ACHN (cell line): ENCODE measurements at regions not wholly inside any gene's neighbourhood (a gene's known extent, or its start where the extent isn't known, plus 50 kb on each side); places are given as distances from the start of the nearest gene placed in this dataset.
"Not testable (repeated sequence)": the region's sequence is repeated elsewhere in the genome, so short reads cannot be mapped to it uniquely, and the experiment has no call there.

Experiments used
- DNase-seq: peaks from one replicate; pipeline ENCODE4 v3.0.0-alpha.2; 2015
- in situ Hi-C: cut with HindIII; loops from 2 replicates; pipeline ENCODE4 v1.10.0; 2017; ENCODE audit warnings: low sequenced_read_pairs, low pct_ligation_motif_present, low pct_unique_long_range_greater_than_20kb

DNA sequence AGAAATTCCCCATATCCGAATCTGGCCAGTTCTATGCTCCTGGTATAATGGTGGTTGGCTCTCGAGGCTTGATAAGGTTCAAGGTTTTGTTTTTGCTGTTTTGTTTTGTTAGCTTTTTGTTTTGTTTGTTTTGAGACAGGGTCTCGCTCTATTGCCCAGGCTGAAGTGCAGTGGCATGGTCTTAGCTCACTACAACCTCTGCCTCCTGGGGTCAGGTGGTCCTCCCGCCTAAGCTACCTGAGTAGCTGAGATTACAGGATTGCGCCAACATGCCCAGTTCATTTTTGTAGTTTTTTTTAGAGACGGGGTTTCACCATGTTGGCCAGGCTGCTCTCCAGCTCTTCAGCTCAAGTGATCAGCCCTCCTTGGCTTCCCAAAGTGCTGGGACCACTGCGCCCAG is 109.1 kb upstream of the ERRFI1 start:
- in situ Hi-C loops = no loop called here

GRCh38 chr1:8134546-8135235 is 108.6 kb upstream of the ERRFI1 start:
- in situ Hi-C loops = no loop called here
- DNase-seq = no peak

More for the DNA sequence above, 109.1 kb upstream of the ERRFI1 start:
- no peak for DNase-seq

GRCh38 chr1:8133657-8134430 is 107.7 kb upstream of the ERRFI1 start:
- no peak for DNase-seq

DNA sequence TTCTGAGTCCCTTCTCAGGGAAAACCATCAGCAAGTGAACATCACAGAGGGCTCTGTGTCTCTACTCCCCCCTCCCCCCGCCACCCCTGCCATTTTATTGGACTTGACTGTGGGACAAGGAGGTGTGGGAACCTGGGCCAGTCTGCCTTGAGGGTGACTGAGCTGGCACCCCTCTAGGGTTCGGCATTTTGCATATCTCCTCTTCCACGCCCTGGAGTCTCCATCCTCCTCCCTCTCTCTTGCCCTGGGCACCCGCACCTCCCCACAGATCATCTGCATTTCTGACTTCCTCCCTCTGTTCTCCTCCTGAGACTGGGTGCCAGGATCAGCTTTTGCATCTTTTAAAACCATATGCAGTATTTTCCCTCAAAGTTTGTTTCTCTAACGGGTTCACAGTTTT is 107.1 kb upstream of the ERRFI1 start:
- in situ Hi-C loops = no loop called here
- DNase-seq = no peak

More at GRCh38 chr1:8133657-8134430, 107.7 kb upstream of the ERRFI1 start:
- in situ Hi-C loops = no loop called here

DNA sequence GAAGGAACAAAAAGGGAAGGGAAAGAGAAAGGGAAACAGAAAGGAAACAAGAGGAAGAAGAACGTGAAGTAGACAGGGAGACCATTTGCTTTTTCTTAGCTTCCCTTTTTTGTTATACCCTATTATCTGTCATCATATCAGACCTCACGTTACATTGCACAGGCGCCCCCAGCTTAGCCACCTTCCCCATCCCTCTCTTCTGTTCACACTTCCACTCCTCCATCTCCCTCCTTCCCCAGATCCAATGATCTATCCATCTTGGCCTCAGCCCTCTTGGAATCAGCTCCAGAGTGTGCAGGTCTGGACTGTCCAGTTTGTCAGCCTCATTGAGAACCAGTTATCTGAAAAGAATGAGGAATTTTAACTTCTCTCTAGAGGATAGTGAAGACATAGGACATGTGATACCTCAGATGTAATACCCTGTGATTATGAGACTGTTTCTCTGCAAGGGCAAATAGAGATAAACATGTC is 101.1 kb upstream of the ERRFI1 start:
- no peak for DNase-seq
- in situ Hi-C loops = no loop called here

- DNase-seq = no peak
- in situ Hi-C loops = no loop called here
Measured at GRCh38 chr1:8122477-8123407, 96.6 kb upstream of the ERRFI1 start.

GRCh38 chr1:8122160-8122476 is 96.0 kb upstream of the ERRFI1 start:
- DNase-seq = no peak
- in situ Hi-C loops = no loop called here

DNA sequence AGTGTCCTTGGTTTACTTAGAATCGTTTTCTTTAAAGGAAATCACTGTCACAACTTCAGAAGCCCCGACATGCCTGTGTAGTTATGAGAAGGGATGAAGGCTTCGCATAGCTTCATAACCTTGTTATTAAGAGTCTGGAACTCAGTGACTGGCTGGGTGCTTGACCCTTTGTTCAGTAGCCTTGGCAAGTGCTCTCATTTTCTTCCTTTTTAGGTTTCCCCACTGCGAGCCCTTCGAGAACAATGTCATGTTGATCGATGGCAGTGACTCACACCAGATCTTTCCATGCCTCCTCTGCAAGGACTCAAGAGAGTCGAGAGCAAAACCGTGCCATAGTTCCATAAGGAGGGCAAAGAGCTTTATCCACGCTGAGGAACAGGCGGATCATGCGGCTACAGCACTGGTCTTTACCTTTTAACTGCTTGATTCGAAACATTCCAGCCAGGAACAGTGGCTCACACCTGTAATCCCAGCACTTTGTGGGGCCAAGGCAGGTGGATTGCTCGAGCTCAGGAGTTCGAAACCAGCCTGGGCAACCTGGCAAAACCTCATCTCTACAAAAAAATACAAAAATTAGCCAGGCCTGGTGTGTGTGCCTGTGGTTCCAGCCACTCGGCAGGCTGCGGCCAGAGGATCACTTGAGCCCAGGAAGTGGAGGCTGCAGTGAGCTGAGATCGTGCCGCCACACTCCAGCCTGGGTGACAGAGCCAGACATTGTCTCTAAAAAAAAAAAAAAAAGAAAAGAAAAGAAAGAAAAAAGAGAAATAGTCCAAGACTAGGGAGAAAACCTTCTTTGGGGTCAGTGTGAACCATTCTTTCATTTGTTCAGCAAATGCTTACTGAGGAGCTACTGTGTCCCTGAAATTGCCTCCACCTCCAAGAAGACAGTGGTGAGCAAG is 95.4 kb upstream of the ERRFI1 start:
- no peak for DNase-seq
- in situ Hi-C loops = no loop called here

- DNase-seq = no peak
- in situ Hi-C loops = no loop called here
Measured at GRCh38 chr1:8120693-8121260, 94.7 kb upstream of the ERRFI1 start.

- in situ Hi-C loops, DNase-seq: not testable (repeated sequence)
Measured at GRCh38 chr1:8118736-8119135, 92.6 kb upstream of the ERRFI1 start.

DNA sequence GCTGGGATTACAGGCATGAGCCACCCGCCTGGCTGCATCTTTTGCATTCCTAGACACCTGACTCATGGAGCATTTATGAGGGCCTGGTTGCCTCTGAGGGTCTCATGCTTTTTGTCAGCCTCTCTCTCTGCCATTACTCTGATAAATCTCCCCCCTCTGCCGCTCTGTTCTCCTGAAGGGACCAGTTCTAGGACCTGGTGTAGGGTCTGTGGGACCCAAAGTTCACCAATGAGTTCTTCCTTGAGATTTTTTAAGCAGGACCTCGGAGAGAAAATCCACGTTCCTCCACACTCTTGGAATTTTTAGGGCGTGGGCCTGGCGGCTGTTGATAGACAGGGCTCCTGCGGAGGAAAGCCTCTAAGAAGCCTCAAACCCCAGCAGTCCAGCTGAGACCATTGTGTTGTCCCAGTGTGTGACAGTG is 91.9 kb upstream of the ERRFI1 start:
- in situ Hi-C loops = no loop called here
- no peak for DNase-seq

DNA sequence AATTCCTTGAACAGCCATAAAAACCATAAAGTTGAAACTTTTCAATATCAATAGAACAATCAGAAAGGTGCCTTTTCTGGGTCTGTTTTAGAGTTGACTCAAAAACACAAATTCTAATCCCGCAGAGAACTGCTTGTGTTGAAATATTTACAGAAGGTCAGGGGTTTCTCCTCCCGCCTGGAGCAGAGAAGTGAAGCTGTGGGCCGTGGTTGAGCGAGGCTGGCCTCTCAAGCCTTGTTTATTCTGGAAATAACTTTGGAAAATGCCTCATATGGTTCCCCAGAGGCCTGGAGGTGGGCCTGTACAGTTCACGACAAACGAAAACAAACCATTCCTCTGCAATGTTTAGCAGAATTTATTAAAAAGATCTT is 90.8 kb upstream of the ERRFI1 start:
- DNase-seq = no peak
- in situ Hi-C loops = no loop called here

DNA sequence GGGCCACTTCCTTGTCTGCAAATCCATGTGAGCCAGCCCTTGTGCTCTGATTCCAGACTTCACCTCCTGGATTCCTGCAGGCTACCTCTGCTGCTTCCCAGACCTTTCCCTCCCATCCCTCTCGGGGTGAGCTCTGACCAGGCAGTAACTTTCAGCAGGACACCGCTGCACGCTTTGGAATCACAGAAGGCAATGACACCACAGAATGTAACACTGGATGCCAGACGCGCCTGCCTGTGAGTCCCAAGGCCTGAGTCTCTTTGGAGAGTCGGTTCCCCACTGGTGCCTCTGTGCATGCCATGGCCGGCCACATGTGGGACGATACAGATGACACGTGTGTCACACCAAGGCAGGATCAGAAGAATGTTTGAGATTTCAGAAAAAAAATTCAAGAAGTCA is 89.7 kb upstream of the ERRFI1 start:
- in situ Hi-C loops = no loop called here
- DNase-seq = no peak

- in situ Hi-C loops = no loop called here
- no peak for DNase-seq
Measured at GRCh38 chr1:8115031-8115768, 89.1 kb upstream of the ERRFI1 start.

DNA sequence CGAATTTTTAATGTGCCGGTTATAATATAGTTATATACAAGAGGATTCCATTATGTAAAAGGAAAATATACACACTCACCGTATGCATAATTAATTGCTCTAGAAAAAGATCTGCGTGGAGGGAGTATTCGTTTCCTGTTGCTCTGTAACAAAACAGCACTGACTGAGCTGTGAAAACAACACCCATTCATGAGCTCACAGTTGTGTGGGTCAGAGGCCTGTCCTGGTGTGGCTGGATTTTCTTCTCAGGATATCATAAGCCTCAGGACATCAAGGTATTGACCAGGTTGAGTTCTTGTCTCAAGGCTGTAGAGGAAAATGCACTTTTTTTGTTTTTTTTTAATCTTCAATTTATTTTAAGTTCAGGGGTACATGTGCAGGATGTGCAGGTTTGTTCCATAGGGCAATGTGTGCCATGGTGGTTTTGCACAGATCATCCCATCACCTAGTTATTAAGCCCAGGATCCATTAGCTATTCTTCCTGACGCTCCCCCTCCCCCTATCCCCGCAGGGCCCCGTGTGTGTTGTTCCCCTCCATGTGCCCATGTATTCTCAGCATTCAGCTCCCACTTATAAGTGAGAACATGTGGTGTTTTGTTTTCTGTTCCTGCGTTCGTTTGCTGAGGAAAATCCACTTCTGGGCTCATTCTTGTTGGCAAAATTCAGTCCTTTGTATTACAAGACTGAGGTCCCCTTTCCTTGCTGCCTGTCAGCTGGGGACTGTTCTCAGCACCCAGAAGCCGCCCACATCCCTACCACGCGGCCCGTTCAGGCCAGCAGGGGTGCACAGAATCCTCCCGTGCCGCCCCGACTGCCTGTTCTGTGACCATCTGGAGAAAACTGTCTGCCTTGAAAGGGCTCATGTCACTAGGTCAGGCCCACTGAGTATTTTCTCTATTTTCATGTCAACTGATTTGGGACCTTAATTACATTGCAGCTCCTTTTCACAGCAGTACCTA is 87.4 kb upstream of the ERRFI1 start:
- in situ Hi-C loops = no loop called here
- DNase-seq = no peak

- in situ Hi-C loops = no loop called here
- DNase-seq = no peak
Measured at GRCh38 chr1:8112611-8113261, 86.6 kb upstream of the ERRFI1 start.
